Breast epithelium (tissue), 4 donors: ENCODE measurements at regions not wholly inside any gene's neighbourhood (a gene's known extent, or its start where the extent isn't known, plus 50 kb on each side); places are given as distances from the start of the nearest gene placed in this dataset.

Experiments
- DNase-seq, 2 donors: peaks; one replicate each; pipeline ENCODE4 v3.0.0-alpha.2; 2019; ENCODE audit warnings: low spot score in 2 of 2
- H3K27ac ChIP-seq, 2 donors: fragments of 200-600 bp; sonication (generic) in 1 of 2; one replicate each; pipeline ENCODE4 v1.5.1; 2016 to 2019; ENCODE audit warnings: mild to moderate bottlenecking in 1 of 2
- H3K27me3 ChIP-seq, 2 donors: fragments of 200-600 bp; sonication (generic) in 1 of 2; one replicate each; pipeline versions ENCODE4 v1.5.1 to v1.6.0; 2017 to 2019; ENCODE audit warnings: control low read depth in 1 of 2, mild to moderate bottlenecking in 1 of 2
- H3K36me3 ChIP-seq: fragments of 200-600 bp; one replicate; pipeline ENCODE4 v1.5.1; 2019
- H3K4me1 ChIP-seq, 2 donors: fragments of 200-600 bp; sonication (generic); one replicate each; pipeline ENCODE4 v1.5.1; 2016 to 2019; ENCODE audit warnings: control low read depth in 1 of 2
- H3K4me3 ChIP-seq, 3 donors: fragments of 200-600 bp; sonication (generic); 1 replicate in 2 of 3; 2 replicates in 1 of 3; pipeline ENCODE4 v1.5.1; 2016 to 2019; ENCODE audit warnings: mild to moderate bottlenecking in 3 of 3, moderate library complexity in 2 of 3
- H3K9me3 ChIP-seq, 2 donors: fragments of 200-600 bp; sonication (generic) in 1 of 2; one replicate each; pipeline ENCODE4 v1.5.1; 2016 to 2019; ENCODE audit warnings: control low read depth in 1 of 2
- CTCF ChIP-seq, 3 donors: fragments of 450-650 bp; IDR thresholded peaks; one replicate each; pipeline ENCODE4 v1.5.1; 2016 to 2017; ENCODE audit warnings: antibody characterized with exemption in 3 of 3, mild to moderate bottlenecking in 3 of 3, moderate library complexity in 3 of 3
- POLR2A ChIP-seq: fragments of 450-650 bp; IDR thresholded peaks from one replicate; pipeline ENCODE4 v1.6.1; 2016; ENCODE audit warnings: antibody characterized with exemption, mild to moderate bottlenecking, moderate library complexity
- POLR2AphosphoS5 ChIP-seq, 3 donors: sonication (generic); formaldehyde crosslinking; IDR thresholded peaks; one replicate each; pipeline ENCODE4 v1.6.1; 2017; ENCODE audit warnings: antibody characterized with exemption in 3 of 3
- intact Hi-C: fragments of 100-400 bp; cut with DNase I; formaldehyde crosslinking; loops from one replicate; pipeline ENCODE4 v1.15.1; 2023; ENCODE audit warnings: low total_unique reads

GRCh38 chr10:121054874-121055273 lies 203.7 kb downstream of the WDR11 start:
- TF ChIP-seq CTCF (IDR thresholded peaks at IDR 0.05) (no peak), POLR2A (no peak), POLR2AphosphoS5 (IDR thresholded peaks at IDR 0.05) (no peak)
- H3K27ac ChIP-seq, result no peak overlapping the region
- no peak overlapping the region for H3K4me3 ChIP-seq
- intact Hi-C loops, result loop anchor here (5.0 kb wide), 1 partner anchor 133 kb away; no protein-coding TSS in a partner anchor
- no peaks in the 10 kb centered on the region for H3K36me3 ChIP-seq
- no peak for DNase-seq
- no peaks in the 10 kb centered on the region for H3K4me1 ChIP-seq
- no peaks in the 10 kb centered on the region for H3K27me3 ChIP-seq
- H3K9me3 ChIP-seq, result no peaks in the 10 kb centered on the region

- H3K27ac ChIP-seq, result no peak overlapping the region
Observed at GRCh38 chr10:121057269-121057668, 206.1 kb downstream of the WDR11 start.

GRCh38 chr10:121058082-121058481 lies 206.9 kb downstream of the WDR11 start:
- Histone ChIP-seq H3K9me3 (no peaks in the 10 kb centered on the region), H3K36me3 (no peaks in the 10 kb centered on the region), H3K27me3 (no peaks in the 10 kb centered on the region), H3K27ac (no peak overlapping the region), H3K4me1 (no peaks in the 10 kb centered on the region), H3K4me3 (no peak overlapping the region)
- intact Hi-C loops, result no loop called here
- TF ChIP-seq POLR2AphosphoS5 (IDR thresholded peaks at IDR 0.05), result no peak
- TF ChIP-seq POLR2A, result no peak
- no peak for TF ChIP-seq CTCF (IDR thresholded peaks at IDR 0.05)
- DNase-seq, result no peak

More at GRCh38 chr10:121057269-121057668, 206.1 kb downstream of the WDR11 start:
- intact Hi-C loops, result no loop called here
- H3K9me3 ChIP-seq, result no peaks in the 10 kb centered on the region
- TF ChIP-seq POLR2AphosphoS5 (IDR thresholded peaks at IDR 0.05) (no peak), POLR2A (no peak), CTCF (IDR thresholded peaks at IDR 0.05) (no peak)
- H3K4me1 ChIP-seq, result no peaks in the 10 kb centered on the region
- no peaks in the 10 kb centered on the region for H3K36me3 ChIP-seq
- H3K4me3 ChIP-seq, result no peak overlapping the region
- H3K27me3 ChIP-seq, result no peaks in the 10 kb centered on the region
- no peak for DNase-seq

- H3K27ac ChIP-seq, result no peak overlapping the region
- H3K27me3 ChIP-seq, result no peaks in the 10 kb centered on the region
- H3K36me3 ChIP-seq, result no peaks in the 10 kb centered on the region
- TF ChIP-seq POLR2AphosphoS5 (IDR thresholded peaks at IDR 0.05) (no peak), CTCF (IDR thresholded peaks at IDR 0.05) (no peak), POLR2A (no peak)
- H3K4me1 ChIP-seq, result no peaks in the 10 kb centered on the region
- intact Hi-C loops, result no loop called here
- H3K4me3 ChIP-seq, result no peak overlapping the region
- no peak for DNase-seq
- no peaks in the 10 kb centered on the region for H3K9me3 ChIP-seq
Observed at GRCh38 chr10:121059351-121059750, 208.2 kb downstream of the WDR11 start.

- TF ChIP-seq CTCF (IDR thresholded peaks at IDR 0.05) (no peak), POLR2AphosphoS5 (IDR thresholded peaks at IDR 0.05) (no peak), POLR2A (no peak)
- Histone ChIP-seq H3K27me3 (no peaks in the 10 kb centered on the region), H3K4me3 (no peak overlapping the region), H3K9me3 (no peaks in the 10 kb centered on the region), H3K4me1 (no peaks in the 10 kb centered on the region), H3K27ac (no peak overlapping the region), H3K36me3 (no peaks in the 10 kb centered on the region)
- no peak for DNase-seq
- intact Hi-C loops, result no loop called here
Observed at GRCh38 chr10:121062115-121062514, 211.0 kb downstream of the WDR11 start.
